HG02840 (cell line): ENCODE measurements at regions not wholly inside any gene's neighbourhood (a gene's known extent, or its start where the extent isn't known, plus 50 kb on each side); places are given as distances from the start of the nearest gene placed in this dataset.
"Not testable (repeated sequence)": the region's sequence is repeated elsewhere in the genome, so short reads cannot be mapped to it uniquely, and the experiment has no call there.

Experiments used
- ATAC-seq: cut with Tn5 transposase; IDR thresholded peaks from one replicate; pipeline ENCODE4 v1.9.1; 2021; ENCODE audit warnings: mild to moderate bottlenecking, moderate library complexity, moderate number of reproducible peaks; ENCODE audit not compliant: unreplicated experiment, low FRiP score

DNA sequence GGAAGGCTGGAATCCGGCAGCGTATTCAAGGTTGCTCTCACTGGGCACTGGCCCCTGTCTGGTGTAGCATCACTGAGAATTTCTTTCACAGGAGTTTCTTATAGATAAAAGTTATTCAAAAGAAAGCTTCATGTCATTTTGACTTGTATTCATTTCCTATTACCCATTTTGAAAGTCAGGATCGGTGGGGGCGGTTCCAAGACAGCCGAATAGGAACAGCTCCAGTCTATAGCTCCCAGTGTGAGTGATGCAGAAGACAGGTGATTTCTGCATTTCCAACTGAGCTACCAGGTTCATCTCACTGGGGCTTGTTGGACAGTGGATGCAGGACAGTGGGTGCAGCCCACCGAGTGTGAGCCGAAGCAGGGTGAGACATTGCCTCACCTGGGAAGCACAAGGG is 51.5 kb upstream of the CDC42EP3 start:
- not testable (repeated sequence) for ATAC-seq

DNA sequence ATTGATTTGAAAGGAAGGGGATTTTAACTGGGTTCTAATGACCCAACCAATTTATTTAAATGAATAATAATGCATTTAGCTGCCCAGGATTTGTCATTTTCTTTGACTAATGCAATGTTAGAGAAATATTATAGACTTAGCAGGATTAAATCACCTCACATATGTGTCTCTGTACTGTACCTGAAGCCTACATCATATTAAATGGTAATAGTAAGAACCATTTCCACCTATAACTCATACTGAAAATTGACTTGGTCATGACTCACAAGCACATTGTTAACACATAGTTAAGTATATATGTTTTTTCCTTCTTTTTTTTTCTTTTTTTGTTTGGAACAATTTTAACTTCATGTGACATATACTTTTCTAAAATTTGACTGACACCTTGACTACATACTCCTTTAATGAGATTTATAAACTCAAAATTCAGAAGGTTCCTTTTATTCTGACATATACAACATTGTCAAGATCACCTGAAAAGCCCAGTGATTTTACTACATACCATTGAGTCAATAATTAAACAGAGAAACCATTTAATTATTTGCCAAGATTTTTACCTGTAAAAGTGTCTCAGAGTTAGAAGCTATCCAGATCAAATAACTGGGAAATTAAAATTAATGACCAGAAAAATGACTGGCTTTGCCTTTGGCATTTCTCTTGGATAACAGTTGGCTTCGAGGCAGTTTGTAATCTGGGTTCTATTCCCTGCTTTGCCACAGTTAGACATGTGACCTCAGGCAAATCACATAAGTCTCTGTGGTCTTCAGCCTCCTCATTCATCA is 58.8 kb upstream of the CDC42EP3 start:
- ATAC-seq = no peak

DNA sequence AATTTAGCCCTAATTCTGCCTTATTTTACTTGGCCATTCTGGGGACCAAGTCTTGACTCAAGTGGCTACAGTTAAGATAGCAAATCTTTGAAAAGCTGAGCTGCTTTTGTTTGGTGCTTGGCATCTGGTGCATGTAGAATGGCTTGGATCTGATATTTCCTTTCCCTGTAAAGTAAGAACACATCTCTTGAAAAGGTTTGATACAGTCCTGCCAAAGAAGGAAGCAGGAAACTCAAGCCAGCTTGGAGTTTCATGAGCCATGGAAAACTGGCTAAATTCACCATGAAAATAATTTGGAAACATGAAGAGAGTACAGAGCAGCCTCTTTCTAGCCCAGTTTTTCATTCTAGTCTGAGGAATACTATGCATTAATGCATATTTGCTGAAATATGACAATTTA is 61.0 kb upstream of the CDC42EP3 start:
- not testable (repeated sequence) for ATAC-seq

DNA sequence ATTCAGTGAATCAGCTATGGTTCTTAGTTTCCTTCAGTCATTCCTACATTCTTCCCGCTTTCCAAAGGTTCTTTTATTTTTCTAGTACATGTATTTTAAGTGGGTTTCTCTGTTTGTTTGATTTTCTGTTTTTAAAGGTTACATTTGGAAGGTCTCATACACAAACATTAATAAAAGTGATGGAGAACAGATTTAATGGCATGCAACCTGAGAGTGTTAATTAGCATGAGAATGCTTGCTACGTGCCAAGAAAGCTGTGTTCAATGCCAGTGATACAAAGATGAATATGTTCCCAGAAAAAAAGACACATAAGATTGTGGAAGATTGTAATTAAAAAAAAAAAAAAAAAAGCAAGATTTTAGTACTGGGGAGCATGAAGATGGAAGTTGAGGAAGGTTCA is 61.8 kb upstream of the CDC42EP3 start:
- no peak for ATAC-seq

DNA sequence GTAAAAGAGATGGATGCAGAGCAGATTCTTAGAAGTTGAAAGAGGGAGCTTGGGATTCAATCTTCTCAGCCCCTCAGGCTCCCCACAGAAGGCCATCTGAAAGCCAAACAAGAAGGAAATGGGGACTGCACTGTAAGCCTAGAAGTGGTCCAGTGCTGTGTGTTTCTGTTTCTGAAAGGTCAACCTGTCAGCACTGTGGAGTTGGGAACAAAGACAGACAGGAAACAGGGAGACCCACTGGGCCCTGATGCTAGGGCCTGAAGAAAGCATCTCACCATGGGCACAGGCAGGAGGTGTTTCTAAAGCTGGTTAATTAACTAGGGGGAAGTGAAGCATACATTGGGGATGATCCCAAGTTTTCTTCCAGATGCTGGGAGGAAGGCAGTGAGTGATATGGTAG is 62.5 kb upstream of the CDC42EP3 start:
- ATAC-seq = not testable (repeated sequence)

DNA sequence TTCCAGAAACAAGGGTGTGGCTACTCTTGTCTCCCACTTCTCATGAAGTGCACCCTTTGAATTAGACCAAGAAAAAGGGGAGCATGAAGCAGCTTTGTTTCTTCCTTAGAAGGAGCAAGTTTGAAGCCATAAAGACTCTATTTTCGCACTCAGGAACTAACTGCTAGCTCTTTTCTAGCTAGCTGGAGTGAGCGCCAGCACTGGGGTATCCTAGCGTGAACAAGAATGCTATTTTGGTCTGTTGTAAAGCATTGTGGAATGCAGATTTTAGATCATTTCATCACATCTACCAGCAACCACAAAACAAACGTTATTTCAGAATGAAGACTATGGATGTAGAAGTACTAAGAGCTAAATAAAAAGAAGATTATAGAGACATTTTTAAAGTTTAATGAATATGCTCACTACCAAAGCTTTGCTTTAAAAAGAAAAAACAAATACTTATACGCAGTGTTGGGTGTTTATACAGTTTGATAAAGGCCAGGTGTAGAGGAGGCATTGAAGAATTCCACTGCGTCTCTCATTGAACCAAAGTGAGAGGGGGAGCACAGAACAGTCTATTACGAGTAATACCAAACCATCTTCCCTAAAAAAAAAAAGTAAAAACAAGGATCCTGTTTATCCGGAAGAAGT is 63.6 kb upstream of the CDC42EP3 start:
- not testable (repeated sequence) for ATAC-seq

DNA sequence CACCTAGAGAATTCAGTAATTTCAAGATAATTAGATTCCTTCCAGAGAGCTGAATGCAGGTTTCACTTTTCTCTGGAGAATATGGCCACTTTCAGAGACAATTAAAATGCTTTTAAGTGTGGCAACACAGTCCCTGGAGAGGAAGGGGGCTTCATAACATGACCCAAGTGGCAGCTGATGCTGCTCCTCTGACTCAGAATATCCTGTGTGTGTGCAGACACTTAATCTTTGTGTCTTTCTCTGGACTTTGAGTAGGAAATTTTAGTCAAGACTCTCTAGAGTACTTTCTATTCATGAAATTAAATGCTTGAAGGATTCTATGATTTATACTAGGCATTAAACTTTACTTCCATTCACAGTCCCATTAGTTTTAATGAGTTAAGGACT is 64.1 kb upstream of the CDC42EP3 start:
- not testable (repeated sequence) for ATAC-seq

DNA sequence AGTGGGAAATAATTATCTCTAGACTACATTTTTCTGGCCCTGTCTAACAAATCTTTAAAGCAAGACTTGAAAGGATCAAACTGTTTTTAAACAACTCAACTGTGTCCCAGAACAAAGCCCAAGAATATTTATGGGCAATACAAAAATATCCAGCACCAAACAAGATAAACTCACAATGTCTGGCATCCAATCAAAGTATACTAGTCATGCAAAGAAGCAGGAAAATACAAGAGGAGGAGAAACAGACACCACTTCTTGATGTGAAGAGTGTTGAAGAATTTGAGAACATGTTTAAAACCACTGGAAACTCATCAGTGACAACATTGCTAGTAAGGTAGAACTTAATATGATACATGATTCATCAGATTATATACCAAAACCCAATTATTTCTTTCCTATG is 66.1 kb upstream of the CDC42EP3 start:
- ATAC-seq = no peak

DNA sequence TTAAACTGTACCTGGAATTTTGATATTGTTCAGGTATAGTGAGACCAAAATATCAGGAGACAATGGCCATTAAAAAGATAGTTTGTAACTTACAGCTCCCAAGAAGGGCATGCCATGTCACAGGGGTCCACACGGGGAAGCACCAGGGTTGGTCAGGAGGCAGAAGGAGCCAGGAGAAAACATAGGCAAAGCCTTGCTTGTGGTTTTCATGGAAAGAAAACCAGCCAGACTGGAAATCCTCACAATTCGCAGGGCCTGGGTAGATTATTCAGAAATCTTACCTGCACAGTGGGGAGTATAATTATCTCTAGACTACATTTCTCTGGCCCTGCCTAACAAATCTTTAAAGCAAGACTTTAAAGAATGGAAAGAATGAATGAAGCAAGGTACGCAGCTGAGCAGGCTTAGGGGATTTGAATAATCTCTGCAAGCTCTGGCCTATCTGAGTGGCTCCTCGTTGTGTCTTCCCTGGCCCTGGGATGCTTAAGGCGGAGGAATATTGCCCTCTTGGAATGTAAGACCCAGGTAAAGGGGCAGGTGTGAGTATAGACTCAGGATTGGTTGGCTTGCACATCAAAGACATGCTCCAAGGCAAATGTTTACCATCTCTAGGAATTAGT is 66.9 kb upstream of the CDC42EP3 start:
- no peak for ATAC-seq

DNA sequence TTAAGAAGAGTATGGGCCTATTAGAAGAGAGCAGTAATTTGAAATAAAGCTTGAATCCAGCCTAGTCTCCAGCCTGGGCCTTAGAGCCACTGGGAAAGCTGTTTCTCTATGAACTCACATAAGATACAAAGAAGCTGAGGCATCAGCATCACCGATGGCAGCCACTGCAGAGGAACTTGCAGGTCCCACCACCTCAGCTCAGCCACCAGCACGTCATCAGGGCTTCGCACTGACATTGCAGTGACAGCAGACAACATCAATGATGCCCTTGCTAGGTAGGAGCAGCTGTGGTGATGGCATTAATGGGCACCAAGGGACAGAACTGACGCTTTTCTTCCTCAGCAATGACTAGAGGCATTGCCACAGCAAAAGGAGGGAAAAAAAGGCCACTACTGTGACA is 67.7 kb upstream of the CDC42EP3 start:
- ATAC-seq = no peak

DNA sequence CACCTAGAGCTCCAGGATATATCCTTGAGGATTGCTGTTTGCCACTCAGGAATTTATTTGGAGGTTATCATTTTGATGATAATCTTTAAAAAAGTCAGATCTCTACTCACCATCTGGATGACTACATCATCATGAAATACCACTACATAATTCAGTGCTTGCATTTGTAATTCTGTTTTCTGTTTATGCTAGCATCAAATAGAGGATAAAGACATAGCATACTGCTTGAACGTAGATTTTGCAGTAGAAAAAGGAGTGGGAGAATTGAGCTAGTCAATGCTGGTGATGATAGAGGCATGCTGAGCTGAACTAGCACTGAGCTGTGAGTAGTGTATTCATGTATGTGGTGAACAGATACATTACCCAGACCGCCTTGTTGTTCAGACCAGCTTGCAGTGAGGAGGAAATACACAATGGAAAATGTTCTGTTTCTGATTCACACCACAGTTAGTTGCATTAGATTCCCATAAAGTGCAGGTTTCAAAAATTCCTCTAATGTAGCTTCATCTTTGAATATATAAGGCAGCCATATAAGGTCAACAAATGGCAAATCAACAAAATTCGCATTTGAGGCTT is 68.8 kb upstream of the CDC42EP3 start:
- ATAC-seq = no peak

DNA sequence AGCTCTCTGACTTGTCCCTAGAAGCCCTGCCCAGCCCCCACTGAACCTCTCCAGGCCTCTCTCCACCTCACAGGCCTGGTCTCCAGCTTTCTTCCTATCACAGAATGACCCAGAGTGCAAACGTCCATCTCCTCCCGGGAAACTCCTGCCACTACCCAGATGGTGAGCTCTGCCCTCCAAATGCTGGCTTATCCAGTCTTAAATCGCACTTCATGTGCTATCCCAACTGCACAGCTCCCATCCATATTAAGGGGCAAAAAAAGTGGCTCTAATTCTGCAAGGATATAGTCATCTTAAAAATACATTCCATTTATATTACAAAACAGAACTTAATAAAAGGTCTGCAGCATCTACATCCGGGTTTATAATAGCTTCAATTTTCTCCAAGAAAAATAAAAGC is 70.8 kb upstream of the CDC42EP3 start:
- ATAC-seq = no peak

DNA sequence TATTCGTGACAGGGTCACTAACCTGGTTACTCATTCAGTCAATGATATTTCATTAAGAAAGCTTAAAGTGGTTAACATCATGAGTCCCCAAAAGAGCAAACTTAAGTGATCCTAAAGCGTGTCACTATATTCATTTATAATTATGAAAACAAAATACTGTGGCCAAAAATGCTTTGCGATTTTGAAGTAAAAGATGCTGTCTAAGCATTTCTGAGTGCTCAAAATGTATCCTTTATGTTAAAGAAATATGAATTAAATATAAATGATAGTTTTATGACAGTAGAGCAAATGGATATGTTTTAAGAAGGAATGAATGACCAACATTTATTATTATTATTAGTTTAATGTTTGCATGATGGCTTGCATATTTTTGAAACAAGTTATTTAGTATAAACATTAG is 72.6 kb upstream of the CDC42EP3 start:
- no peak for ATAC-seq

DNA sequence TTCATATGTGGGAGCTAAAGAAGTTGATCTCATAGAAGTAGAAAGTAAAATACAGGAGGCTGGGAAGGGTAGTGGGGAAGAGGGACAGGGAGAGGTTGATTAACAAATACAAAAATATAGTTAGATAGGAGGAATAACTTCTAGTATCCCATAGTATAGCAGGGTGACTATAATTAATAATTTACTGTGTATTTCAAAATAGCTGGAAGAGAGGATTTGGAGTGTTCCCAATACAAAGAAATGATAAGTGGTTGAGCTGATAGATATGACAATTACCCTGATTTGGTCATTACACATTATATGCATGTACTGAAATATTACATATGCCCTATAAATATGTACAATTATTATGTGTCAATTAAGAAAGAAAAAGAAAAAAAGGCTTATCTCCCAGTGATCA is 73.5 kb upstream of the CDC42EP3 start:
- not testable (repeated sequence) for ATAC-seq

DNA sequence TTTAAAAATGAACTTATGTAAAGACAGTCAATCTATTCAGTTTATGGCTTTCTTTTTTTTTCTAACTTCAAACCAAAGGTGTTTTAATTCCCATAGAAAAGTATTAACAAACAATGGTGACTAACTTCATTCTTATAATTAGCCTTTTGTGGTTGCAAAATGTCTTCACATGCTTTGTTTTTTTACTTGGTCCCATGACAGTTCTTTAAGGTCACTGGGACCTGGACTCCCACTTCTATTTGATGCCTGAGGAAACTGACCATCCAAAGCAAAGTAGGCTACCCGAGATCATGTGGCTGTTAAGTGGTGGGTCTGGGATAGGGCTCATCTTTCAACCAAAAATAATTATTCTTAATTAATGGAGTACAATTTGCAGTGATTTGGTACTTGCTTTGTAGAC is 74.6 kb upstream of the CDC42EP3 start:
- not testable (repeated sequence) for ATAC-seq

DNA sequence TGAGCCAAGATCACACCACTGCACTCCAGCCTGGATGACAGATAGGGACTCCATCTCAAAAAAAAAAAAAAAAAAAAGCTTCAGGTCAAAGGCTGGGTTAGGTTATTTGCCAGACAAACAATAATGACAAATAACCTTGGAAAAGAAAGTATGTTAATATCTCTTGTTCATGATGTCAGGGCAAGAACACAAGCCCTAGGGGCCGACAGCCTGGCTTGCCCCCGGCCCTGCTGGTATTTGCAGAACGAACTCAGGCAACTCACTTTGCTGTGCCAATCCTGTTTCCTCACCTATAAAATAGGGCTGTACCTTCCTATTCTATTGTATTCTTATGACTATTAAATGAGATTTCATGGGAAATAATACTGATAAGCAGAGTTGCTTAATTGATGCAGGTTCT is 75.4 kb upstream of the CDC42EP3 start:
- no peak for ATAC-seq

DNA sequence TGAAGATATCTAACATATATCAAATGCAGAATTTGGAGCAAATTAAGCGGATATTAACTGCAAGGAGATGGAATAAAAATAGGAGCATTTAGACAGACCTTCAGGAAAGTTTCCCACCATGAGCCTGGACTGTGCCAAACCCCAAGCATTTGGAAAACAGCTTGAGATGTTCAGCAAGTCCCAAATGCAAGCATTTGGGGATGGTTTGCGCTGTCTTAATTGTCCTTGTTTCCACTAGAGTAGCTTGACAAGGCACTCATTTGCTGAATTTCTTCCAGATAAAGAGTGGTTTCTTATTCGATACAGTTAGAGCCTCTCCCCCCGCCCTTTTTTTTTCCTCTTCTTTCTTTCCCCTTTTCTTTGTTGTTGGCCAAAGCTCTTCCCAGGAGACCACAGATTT is 77.1 kb upstream of the CDC42EP3 start:
- no peak for ATAC-seq

DNA sequence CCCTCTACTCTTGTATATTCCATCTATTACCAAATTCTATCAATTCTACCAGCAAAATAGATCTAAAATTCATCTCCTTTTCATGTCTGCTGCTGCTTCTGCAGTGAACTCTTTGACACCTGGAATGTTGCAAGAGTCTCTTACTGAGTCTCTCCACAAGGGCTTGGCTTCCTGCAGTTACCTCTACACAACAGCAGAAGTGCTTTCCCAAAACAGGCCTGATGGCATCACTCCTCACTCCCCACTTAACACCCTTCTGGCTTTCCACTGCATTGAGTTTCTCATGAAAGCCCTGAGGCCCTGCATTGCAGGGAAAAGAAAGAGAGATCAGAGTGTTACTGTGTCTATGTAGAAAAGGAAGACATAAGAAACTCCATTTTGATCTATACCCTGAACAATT is 78.8 kb upstream of the CDC42EP3 start:
- not testable (repeated sequence) for ATAC-seq

DNA sequence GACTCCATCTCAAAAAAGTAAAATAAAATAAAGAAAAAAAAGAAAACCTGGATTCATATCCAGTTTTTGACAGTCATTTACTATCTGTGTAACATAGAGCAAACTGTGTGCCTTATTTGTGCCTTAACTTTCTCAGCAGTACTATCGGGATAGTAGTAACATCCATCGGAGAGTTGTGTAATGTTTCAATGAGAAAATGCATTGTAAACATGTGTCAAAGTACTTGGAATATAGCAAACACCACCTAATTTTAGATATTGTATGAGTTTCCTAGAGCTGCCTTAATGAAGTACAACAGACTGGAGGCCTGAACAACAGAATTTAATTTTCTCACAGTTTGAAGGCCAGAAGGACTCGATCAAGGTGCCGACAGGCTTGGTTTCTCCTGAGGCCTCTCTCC is 81.3 kb upstream of the CDC42EP3 start:
- ATAC-seq = no peak

DNA sequence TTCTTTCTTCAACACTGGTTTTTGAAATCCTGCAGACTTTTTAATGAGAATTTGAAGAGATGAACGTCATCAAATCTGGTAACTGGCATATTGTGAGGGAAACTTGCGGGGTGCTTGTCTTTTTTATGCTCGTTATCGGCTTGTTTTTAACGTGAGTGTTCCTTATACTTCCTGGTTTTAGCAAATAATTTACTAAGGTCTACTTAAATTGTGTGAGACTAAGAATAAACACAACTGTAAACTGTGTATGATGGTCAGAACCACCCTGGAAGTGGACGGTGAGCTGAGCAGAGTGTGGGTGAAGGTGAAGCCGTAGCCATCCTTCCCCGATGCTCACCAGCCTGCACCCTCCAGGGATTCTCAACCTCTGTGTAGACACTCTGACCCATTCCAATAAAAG is 82.3 kb upstream of the CDC42EP3 start:
- ATAC-seq = no peak

DNA sequence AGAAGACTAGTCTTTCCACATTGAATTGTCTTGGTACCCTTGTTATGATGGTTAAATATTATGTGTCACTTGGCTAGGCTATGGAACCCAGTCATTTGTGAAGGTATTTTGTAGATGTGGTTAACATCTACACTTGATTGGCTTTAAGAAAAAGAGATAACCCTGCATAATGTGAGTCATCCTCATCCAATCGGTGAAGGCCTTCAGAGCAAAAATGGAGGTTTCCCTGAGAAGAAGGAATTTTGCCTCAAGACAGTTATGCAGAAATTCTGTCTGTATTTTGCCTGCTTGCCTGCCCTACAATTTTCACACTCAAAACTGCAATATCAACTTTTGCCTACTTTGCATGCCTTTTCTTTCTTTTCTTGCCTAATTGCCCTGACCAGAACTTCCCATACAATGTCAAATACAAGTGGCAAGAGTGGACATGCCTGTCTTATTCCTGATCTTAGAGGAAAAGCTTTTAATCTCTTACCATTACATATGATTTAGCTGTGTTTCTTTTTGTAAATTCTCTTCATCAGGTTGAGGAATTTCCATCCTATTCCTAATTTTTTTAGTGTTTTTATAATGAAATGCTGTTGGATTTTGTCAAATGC is 84.6 kb upstream of the CDC42EP3 start:
- not testable (repeated sequence) for ATAC-seq
